Endothelial cell of umbilical vein (primary cell): ENCODE measurements at regions not wholly inside any gene's neighbourhood (a gene's known extent, or its start where the extent isn't known, plus 50 kb on each side); places are given as distances from the start of the nearest gene placed in this dataset.

Experiments
- CTCF ChIP-seq, 2 donors: IDR thresholded peaks; 1 replicate in 1 of 2; 2 replicates in 1 of 2; pipeline ENCODE4 v1.5.1; 2011; ENCODE audit warnings: low read length in 2 of 2, mild to moderate bottlenecking in 2 of 2, moderate library complexity in 2 of 2, control low read depth in 1 of 2, inconsistent platforms in 1 of 2, low read depth in 1 of 2; ENCODE audit not compliant: insufficient read depth in 1 of 2; ENCODE audit errors: extremely low read depth in 1 of 2
- EZH2 ChIP-seq: IDR thresholded peaks from 2 replicates; pipeline ENCODE4 v1.6.1; 2012; ENCODE audit warnings: borderline replicate concordance, low read depth, mild to moderate bottlenecking, moderate library complexity, low read length, inconsistent platforms; ENCODE audit not compliant: severe bottlenecking
- FOS ChIP-seq: IDR thresholded peaks from 2 replicates; pipeline ENCODE4 v1.6.1; 2011; ENCODE audit warnings: mild to moderate bottlenecking, low read length, moderate library complexity, borderline replicate concordance; ENCODE audit not compliant: insufficient read depth
- GATA2 ChIP-seq: IDR thresholded peaks from 2 replicates; pipeline ENCODE4 v1.7.0; 2011; ENCODE audit warnings: low read depth, mild to moderate bottlenecking, moderate library complexity, mixed read lengths, low read length; ENCODE audit not compliant: insufficient read length, insufficient read depth
- JUN ChIP-seq: IDR thresholded peaks from 2 replicates; pipeline ENCODE4 v1.6.1; 2011; ENCODE audit warnings: borderline replicate concordance, low read depth; ENCODE audit not compliant: insufficient read length, insufficient read depth
- MAX ChIP-seq: IDR thresholded peaks from 2 replicates; pipeline ENCODE4 v1.6.1; 2011; ENCODE audit not compliant: insufficient read depth, insufficient read length
- MYC ChIP-seq: IDR thresholded peaks from one replicate; pipeline ENCODE4 v1.6.1; 2011; ENCODE audit warnings: mild to moderate bottlenecking, low read depth, low read length
- POLR2A ChIP-seq: IDR thresholded peaks from 2 replicates; pipeline ENCODE4 v1.6.1; 2012; ENCODE audit warnings: low read depth, mild to moderate bottlenecking, control low read depth, low read length
- POLR2AphosphoS5 ChIP-seq: IDR thresholded peaks from 2 replicates; pipeline ENCODE4 v1.6.1; 2012; ENCODE audit warnings: low read depth, mild to moderate bottlenecking, control low read depth, low read length, moderate library complexity; ENCODE audit not compliant: insufficient read depth

DNA sequence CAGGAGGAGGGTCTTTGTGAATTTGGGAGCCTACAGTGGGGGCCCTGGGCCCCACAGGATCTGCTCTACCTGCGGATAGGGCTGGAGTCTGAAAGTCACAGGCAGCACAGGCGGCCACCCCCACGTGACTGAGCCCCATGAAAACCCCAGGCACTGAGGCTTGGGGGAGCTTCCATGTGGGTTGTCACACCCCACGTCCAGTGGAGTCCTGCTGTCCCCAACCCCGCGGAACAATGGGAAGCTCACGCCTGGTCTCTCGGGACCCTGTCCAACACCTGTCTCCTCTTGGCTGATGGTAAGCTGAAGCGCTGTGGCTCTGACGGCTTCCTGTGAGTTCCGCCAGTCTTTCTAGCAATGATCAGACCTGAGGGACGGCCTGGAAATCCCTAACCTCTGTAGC lies 85.8 kb downstream of the PTGR3 start:
- TF ChIP-seq MAX (no peak), CTCF (IDR thresholded peaks at IDR 0.05; ENCODE audit: extremely low read depth in 1 of 2, insufficient read depth in 1 of 2, low read depth in 1 of 2, low read length in 2 of 2) (no peak), POLR2A (no peak), FOS (no peak), POLR2AphosphoS5 (no peak), MYC (no peak), EZH2 (no peak), JUN (no peak), GATA2 (no peak)
